HG02884 (cell line): ENCODE measurements at regions not wholly inside any gene's neighbourhood (a gene's known extent, or its start where the extent isn't known, plus 50 kb on each side); places are given as distances from the start of the nearest gene placed in this dataset.

Source experiments
- ATAC-seq: cut with Tn5 transposase; IDR thresholded peaks from one replicate; pipeline ENCODE4 v1.9.1; 2021; ENCODE audit warnings: mild to moderate bottlenecking, moderate library complexity; ENCODE audit not compliant: unreplicated experiment

DNA sequence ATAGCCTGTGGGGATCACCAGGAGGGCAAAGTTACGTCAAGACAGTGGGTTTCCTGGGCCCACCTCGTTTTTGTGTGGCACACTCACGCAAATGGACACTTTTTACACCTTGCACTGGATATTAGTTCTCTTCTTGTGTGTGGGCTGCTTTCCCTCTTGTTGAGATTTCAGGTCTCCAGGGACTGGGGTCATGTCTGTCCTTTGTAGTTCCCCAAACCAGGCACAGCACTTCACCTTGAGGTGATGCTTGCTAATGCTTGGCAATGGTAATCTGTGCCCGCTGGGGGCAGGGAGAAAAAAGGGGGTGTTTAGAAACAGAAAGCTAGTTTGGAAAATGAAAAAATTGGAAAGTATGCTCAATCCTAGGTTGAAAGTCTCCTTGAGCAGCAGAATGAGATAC lies 195.3 kb downstream of the PTEN start:
- no peak for ATAC-seq

DNA sequence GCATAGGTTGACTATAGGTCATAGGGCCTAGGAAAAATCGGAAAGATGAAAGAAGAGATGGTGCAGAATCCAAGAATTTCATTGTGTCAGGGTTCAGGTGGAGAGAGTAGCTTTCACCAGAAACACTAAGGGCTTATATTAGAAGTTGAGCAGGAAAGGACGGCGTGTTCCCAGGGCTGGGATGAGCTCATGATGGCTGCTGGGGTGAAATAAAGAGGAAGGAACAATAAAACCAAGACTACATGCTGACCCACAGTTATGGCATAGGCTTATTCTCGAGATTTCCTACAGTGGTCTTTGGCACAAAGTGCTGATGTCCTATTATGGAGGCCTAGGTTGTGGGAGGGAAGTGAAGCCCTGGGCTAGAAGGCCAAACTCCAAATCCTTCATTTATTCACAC lies 195.8 kb downstream of the PTEN start:
- ATAC-seq = no peak

DNA sequence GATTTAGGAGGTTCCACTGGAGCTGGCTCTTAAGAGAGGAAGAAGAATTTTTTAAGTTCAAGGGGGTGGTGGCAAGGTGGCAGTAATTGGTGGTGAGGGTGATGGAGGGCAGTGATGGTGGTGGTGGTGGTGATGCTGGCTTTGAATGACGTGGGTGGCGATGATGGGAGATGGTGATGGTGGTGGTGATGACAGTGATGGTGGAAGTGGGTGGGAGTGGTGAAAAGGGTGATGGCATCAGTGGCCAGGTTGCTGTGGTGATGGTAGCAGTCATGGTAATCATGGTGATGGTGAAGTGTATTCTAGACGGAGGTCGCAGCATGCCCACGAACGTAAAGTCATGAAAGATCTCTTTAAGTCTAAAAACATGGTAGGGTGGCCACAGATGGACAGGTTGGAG lies 197.3 kb downstream of the PTEN start:
- ATAC-seq = no peak

DNA sequence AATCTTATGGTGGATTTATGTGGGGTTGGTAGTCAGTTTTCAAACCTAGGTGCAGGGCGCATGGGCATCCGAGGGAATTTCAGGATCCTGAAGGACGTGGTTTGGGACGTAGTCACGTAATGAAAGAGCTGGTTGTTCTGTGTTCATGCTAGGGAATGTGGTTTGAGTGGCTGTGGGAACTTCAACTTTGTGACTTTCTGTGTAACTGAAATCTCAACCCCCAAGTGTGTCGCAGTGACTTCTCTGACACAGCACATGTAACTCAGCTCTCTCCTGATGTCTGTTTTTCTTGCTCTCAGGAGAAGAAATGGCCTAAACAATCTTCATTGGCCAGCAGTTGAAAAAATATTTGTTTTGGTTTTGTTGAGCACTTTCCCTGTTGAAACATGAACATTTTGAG lies 199.0 kb downstream of the PTEN start:
- no peak for ATAC-seq

DNA sequence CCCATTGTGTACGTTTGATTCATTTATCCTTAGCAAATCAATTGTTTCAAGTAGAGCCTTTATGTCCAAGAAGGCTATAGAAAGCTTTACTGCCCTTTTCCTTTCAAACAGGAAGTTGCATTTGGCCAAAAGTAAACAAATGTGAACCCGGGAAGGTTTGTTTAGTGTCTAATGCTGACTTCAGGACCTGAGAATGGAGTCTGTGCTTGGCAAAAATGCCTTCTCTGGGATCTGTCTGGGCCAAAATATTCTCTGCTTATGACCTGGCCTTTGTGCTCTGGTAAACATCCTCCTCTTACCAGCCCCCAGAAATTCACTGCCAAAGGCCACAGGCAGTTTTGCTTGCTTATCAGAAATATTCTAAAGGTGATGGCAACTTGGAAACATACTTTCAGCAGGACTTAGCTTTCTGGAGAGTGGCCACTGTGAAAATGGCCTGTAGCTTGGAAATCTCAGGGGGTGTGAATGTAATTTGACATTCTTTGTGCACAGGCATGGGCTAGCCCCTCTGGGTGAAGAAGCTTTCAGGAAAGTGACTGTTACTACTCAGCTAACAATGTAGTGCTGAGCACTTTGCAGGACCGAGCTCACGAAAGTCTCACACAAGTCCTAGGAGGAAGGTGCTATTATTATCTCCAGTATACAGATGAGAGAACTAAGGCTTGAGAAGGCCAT lies 199.5 kb downstream of the PTEN start:
- no peak for ATAC-seq

DNA sequence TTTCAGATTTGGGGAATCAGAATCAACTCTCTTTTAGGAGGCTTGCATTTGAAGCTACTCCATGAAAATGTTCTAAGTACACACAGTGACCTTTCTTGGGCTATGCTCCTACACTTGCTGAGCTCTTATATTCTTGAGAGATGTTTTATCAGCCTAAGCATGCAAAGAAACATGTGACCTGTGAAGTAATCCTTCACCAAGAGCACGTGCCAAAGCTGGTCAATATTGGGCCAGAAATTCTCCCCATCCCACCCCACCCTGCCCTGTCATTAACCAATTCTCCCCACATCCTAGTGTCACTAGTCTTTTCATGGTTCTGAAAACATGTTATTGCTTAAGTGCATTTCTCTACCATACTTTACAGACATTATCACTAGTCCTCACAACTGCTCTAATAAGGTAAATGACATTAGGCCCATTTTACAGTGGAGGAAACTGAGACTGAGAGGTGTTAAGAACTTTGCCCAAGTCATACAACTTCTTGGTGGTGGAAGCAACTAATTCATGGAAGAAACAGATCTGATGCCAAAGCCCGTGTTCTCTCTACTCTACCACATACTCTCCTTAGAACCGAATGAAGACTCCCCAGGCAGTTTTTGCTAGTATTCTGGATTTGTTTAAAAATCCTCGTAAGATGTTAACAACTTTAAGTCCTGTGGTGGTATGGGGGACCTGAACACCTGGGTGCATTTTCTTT lies 200.6 kb downstream of the PTEN start:
- no peak for ATAC-seq

DNA sequence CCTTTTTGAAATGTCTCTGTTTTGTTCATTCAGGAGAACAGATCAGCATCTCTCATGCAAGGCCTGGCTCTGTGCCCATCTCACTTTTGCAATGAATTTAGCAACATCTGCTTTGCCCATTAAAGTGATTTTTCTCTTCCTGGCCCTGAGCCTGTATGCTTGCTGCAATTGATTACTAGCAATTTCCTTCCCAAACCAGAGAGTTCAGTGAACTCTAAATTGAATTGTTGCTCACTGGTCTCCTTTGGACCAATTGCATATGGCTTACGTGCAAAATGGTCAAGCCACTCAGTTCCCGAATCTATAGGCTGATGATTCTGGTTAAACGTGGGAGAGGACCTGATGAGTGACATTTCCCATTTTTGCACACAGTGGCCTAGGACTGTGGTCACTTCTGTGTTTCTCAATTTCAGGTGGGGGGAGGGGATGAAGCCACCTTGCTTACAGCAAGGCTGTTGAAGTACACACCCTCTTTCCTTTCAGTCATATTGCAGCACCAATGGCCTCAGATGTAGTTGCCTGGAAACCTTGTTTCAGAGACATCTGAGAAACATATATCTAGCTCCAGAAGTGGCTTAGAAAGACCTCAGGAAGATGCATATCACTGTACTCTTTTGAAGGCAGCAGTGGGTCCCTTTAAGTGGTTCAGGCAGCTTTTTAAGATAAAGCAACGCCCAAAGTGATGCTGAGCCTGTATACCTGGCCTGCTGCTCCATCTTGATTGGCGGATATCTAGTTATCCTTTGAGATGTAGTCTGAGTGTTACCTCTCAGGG lies 201.4 kb downstream of the PTEN start:
- ATAC-seq = peak; percentile 45

DNA sequence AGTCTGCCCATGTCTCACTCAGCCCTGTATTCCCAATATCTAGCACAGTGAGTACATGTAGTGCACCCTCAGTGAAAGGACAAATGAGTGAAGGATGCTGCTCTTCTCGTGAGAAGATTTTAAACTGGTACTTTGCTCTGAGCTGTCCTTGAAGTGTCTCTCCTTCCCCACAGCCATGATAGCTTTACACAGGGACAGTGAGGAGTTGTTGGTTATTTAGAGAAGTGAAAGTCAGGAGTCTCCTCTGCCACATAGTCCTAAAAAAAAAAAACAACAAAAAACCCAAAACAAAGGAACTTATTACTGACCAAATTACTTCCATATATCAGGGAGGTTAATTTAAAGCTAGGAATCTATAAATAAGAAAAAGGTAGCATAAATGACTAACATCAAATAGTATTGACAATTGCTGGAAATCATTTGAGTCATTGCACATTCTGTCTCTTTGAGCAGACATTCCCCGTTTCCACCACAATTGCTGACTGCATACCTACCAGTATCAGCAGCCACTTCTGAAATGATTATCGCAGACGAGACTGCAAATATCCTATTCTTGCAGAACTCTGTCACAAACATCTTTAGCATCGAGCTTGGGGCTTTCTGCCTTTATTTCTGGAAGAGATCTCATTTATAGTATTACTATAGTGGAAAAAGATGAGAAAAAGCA lies 202.1 kb downstream of the PTEN start:
- ATAC-seq = peak; percentile 36

DNA sequence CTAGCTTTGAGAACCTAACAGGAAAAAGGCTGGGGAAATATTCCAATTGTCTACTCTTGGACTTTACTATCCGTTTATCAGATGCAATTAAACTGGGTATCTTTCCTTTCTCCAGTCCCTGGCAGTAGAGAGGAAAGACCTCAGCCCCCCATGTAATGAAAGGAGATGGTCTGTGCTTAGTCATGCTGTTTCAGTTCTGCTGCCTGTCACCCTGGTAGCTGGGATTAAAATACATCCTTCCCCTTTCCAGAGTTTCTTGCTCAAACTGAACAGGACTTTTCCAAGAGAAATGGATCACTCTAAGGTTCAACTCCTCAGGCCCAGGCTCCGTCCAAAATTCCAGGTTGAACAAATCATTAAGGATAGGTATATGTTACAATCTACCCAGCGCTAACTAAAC lies 202.9 kb downstream of the PTEN start:
- no peak for ATAC-seq

DNA sequence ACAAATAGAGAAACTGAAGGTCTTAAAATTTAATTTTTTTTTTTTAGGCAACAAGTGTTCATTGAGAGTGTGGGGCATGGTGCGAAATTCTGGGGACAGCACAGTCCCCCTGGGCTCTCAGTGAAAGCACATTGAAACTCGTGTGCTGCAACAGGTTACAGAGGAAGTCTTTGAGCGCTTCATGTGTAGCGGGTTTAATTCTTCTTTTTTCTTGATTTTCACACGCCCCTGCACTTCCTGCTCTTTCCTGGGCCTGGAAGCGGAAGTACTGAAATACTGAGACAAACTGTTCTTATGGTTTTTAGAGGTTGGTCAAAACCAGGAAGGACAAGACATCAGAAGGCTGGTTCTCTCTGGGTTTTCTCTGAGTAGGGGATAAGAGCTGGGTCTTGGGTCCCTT lies 203.5 kb downstream of the PTEN start:
- ATAC-seq = no peak

DNA sequence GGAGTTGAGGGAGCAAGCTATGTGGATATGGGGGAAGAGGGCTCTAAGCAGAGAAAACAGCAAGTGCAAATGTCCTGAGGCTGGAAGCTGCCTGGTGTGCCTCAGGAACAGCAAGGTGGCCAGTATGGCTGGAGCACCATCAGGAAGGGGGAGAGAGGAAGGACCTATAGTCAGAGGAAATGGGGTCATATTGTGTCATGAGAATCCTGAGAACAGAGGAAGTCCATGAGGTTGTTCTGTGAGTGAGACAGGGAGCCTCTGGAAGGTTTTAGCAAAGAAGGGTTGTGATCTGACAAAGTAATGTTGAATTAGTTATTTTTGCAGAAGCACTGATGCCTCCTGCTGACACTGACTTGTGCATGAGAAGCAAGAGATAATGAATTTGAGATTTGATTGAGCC lies 204.3 kb downstream of the PTEN start:
- no peak for ATAC-seq

DNA sequence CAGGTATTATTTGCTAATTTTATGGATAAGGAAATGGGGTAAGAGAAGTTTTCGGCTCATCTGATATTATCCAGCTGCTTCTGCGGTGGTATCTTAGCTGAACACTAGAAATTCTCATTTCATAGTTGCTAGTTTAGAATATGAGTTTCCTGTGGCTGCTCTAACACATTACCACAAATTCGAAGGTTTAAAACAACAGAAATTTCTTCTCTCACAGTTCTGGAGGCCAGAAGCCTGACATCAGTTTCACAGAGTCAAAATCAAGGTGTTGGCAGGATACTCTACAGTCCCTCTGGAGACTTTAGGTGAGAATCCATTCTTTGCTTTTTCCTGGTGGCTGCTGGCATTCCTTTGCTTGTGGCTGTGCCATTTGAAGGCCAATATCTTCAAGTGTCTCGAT lies 205.9 kb downstream of the PTEN start:
- no peak for ATAC-seq

DNA sequence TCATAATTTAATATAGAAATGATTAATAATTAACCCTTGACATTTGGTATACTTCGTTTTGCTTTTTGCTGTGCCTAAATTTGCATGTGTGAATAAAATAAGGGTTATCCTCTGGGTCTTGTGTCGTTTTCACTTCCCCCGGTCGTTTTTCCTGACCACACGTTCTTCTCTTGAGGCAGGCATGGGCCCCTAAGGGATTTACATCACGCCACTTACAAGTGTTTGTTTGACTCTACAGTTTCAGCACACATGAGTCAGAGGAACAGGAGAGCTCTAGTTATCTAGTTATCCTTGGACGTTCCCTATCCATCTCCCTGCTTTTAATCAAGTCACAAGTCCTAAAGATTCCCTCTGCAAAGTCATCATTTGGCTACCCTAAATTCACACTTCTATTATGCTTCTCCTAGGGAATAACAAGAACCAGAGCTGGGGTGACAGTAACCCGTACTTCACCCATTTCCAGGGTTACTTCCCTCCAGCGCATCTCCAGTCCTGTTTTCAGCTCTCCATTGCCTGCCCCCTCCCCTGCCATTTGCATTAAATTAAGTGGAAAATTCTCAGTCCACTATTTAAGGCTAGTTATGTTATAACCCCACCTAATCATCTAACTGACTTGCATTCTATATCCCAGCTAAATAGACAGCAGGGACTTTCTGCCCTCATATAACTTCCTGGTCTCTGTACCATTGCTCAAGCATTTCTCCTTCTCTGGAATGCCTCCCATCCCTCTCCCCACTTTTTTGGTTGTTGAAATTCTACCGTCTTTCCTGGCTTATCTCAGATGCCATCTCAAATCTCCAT lies 206.9 kb downstream of the PTEN start:
- ATAC-seq = no peak

DNA sequence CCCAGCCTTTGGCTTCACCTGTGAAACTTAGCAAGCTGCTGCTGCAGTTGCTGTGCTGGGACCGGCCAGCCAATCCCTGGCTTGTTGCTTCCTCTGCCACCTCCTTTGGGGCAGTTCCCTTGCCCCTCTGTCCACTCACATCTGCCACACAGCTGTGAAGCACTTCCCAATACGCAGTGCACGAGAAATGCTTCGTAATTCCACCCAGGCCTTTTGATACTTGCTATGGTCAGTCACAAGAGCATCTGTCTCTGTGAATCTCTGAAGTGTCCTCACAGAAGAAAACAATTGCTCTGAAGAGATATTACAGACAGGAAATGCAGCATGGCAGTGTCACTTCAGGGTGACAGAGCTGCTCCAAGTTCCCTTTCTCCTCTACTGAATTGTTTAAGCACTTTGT lies 208.5 kb downstream of the PTEN start:
- ATAC-seq = no peak

DNA sequence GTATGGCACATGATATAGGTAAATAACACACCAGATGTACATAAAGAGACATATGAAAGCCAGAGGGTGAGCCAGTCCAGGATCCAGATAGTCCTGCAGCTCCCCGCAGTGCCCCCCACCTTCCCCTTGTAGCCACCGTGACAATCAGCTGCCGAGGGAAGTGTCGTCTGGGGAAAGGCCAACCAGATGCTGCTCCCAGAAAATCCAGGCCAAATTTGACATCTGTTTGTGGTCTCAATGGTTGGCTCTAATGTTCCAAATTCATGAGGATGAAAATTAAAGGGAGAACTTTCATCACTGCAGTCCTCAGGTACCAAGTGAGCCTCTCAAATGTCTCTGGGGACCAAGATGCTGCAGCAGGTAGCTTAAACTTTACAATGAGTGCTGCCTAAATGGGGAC lies 210.3 kb downstream of the PTEN start:
- no peak for ATAC-seq

DNA sequence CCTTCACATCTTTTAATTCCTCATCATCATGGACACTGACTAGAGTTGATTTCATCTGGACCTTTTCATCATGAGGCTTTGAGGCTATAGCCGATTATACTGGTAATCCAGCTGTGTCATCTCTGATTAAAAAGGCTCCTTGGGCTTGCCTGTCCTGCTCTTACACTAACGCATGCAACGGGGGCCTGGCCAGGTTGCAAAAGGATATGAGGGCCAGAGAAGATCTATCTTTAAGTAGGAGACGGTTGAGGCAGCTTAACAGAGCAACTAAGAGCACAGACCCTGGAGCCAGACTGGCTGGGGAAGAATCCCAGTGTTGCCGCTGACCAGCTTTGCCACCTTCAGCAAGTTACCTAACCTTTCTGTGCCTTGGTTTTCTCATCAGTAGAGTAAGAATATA lies 211.5 kb downstream of the PTEN start:
- no peak for ATAC-seq

DNA sequence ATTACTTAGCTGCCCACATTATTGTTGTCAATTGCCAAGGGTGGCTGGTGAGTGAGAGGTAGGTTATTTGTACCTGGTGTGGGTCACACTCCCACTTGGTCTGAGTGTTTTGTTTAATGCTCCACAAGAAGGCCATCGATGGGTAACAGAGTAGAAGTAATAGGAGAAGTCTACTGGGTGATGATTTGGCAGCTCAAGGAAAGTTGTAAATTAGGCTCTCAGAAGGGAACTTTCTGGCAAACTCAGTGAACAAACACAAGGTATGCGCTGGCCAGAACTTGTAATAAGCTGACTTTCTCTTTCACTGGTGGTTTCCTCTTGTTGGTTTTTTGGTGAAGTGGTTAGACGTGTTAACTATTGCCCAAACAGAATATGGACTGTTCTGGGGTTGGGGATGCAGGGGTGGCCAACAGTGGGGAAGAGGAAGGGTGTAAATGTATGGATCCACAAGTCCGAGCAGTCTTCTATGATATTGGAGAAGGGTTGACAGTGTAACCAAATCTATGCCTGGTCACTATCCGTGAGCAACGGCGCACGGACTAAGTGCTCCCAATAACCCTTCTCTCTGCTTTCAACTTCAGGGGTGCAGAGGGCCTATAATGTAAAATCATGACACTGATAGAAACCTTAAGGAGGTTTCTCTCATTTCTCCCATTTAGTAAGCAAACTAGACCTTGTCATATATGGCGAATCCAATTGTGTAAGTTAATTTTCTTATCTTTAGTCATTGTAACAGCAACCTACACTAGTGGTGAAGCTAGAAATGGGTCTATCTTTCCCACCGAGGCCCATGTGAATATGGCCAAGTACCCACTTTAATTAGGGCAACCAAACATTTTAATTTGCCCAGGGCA lies 212.8 kb downstream of the PTEN start:
- ATAC-seq = no peak

DNA sequence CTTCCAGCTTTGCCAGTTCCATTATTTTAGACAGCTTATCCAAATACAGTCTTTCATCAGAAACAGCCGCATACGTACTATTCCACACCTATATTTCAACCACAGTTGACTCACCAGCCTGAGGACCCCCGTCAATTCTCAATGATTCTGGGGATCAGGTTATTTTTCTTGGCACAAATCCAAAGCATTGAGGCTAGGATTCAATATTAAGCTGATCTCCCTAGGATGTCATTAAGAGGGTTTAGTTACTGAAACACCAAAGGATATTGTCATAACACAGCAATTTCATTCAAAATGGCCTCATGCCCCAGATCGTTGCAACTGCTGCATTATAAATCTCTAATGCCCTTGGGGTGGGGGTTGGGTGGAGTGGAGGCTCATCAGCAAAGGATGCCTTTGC lies 214.6 kb downstream of the PTEN start:
- ATAC-seq = no peak

DNA sequence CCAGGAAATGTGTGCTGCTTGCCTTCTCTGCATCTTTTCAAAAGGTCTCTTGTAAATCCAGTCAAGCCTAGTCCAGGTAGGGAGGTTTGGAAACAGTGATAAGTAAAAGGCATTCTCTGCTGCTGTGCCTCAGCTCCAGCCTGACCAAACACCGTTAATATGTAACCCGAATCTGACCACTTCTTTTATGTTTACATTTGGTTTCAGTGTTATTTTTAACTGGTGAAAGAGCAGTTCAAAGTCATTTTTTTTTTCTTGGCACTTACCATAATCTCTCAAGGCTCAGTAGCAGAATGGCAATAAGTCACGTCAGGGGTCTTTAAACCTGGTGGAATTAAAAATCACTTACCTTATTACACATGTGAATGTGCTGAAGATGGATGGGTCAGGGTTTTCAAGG lies 216.8 kb downstream of the PTEN start:
- ATAC-seq = no peak
